Calu3 (cell line): ENCODE measurements at regions not wholly inside any gene's neighbourhood (a gene's known extent, or its start where the extent isn't known, plus 50 kb on each side); places are given as distances from the start of the nearest gene placed in this dataset.

ENCODE experiments used
- BruUV-seq: library from RNA; stranded (reverse); fragments of 400-500 nt; replicated peaks from 2 replicates; lab custom pipeline; 2021; lab: Mats Ljungman, UMichigan
- CTCF ChIA-PET: fragments of 300-600 bp; sonication (Branson Sonifier 250); formaldehyde crosslinking; loops from one replicate; lab custom pipeline; 2022; ENCODE audit warnings: antibody characterized with exemption; lab: Charles Lee
- DNase-seq: peaks from one replicate; pipeline ENCODE4 v3.0.0; 2022
- H3K27ac Mint-ChIP-seq: one replicate; pipeline ENCODE4 v1.8.0; 2022; ENCODE audit warnings: mixed read lengths; ENCODE audit not compliant: unreplicated experiment
- H3K27me3 Mint-ChIP-seq: one replicate; pipeline ENCODE4 v1.8.0; 2022; ENCODE audit warnings: mixed read lengths; ENCODE audit not compliant: unreplicated experiment
- H3K36me3 Mint-ChIP-seq: one replicate; pipeline ENCODE4 v1.8.0; 2022; ENCODE audit warnings: mild to moderate bottlenecking, moderate library complexity, mixed read lengths; ENCODE audit not compliant: insufficient read depth, unreplicated experiment
- H3K4me1 Mint-ChIP-seq: one replicate; pipeline ENCODE4 v1.8.0; 2022; ENCODE audit warnings: mild to moderate bottlenecking, low read depth, mixed read lengths; ENCODE audit not compliant: unreplicated experiment
- H3K4me3 Mint-ChIP-seq: one replicate; pipeline ENCODE4 v1.8.0; 2022; ENCODE audit warnings: mild to moderate bottlenecking, low read depth, moderate library complexity, mixed read lengths; ENCODE audit not compliant: unreplicated experiment
- H3K9me3 Mint-ChIP-seq: one replicate; pipeline ENCODE4 v1.8.0; 2022; ENCODE audit warnings: low read depth, mixed read lengths; ENCODE audit not compliant: unreplicated experiment
- intact Hi-C: fragments of 100-400 bp; cut with micrococcal nuclease; formaldehyde crosslinking; loops from one replicate; pipeline ENCODE4 v1.10.0; 2022; ENCODE audit not compliant: unreplicated experiment
- TF ChIP-seq, protein P1 (sequence below): fragments of 200-600 bp; IDR thresholded peaks from one replicate; pipeline ENCODE4 v1.8.0; 2022; ENCODE audit warnings: antibody characterized with exemption; ENCODE audit not compliant: unreplicated experiment

DNA sequence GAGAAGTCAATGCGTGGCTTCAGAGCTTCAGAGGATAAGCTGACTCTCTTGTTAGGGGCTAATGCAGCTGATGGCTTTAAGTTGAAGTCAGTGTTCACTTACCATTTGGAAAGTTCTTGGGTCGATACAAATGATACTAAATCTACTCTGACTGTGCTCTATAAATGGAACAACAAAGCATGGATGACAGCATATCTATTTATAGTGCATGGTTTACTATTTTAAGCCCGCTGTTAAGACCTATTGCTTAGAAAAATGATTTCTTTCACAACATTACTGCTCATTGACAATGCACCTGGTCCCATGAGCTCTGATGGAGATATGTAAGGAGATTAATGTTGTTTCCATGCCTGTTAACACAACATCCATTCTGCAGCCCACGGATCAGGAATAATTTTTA, 435.7 kb downstream of the MAT2B start:
- H3K36me3 Mint-ChIP-seq, result no peaks in the 10 kb centered on the region
- H3K27ac Mint-ChIP-seq, result no peak overlapping the region
- CTCF ChIA-PET, result interaction anchor here (1.3 kb wide), 1 partner anchor 12 kb away, joined by 3 read pairs; no protein-coding TSS in a partner anchor
- intact Hi-C loops, result no loop called here
- H3K4me3 Mint-ChIP-seq, result no peak overlapping the region
- no peaks in the 10 kb centered on the region for H3K4me1 Mint-ChIP-seq
- peaks cover 4% of the 10 kb centered on the region for H3K9me3 Mint-ChIP-seq
- TF ChIP-seq, protein P1, sequence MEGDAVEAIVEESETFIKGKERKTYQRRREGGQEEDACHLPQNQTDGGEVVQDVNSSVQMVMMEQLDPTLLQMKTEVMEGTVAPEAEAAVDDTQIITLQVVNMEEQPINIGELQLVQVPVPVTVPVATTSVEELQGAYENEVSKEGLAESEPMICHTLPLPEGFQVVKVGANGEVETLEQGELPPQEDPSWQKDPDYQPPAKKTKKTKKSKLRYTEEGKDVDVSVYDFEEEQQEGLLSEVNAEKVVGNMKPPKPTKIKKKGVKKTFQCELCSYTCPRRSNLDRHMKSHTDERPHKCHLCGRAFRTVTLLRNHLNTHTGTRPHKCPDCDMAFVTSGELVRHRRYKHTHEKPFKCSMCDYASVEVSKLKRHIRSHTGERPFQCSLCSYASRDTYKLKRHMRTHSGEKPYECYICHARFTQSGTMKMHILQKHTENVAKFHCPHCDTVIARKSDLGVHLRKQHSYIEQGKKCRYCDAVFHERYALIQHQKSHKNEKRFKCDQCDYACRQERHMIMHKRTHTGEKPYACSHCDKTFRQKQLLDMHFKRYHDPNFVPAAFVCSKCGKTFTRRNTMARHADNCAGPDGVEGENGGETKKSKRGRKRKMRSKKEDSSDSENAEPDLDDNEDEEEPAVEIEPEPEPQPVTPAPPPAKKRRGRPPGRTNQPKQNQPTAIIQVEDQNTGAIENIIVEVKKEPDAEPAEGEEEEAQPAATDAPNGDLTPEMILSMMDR, result no peak
- no peaks in the 10 kb centered on the region for H3K27me3 Mint-ChIP-seq
- BruUV-seq, result no TSS peak
- DNase-seq, result no peak

DNA sequence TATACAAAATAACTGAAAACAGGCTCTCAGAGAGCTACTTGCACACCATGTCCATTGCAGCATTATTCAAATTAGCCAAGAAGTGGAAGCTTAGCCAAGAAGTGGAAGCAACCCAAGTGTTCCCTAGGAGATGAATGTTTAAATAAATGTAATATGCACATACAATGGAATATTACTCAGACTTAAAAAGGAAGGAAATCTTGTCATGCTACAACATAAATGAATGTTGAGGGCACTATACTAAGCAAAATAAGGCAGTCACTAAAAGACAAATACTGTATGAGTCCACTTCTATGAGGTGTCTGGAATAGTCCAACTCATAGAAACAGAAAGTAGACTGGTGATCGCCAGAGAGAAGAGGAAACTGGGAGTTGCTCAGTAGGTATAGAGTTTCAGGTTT, 438.1 kb downstream of the MAT2B start:
- TF ChIP-seq, protein P1, result no peak
- H3K4me3 Mint-ChIP-seq, result no peak overlapping the region
- BruUV-seq, result no TSS peak
- intact Hi-C loops, result no loop called here
- CTCF ChIA-PET, result interaction anchor here (0.7 kb wide), 2 partner anchors 211 to 1166 kb away, joined by 3 to 4 read pairs; no protein-coding TSS in a partner anchor
- no peaks in the 10 kb centered on the region for H3K4me1 Mint-ChIP-seq
- H3K27me3 Mint-ChIP-seq, result peaks cover 13% of the 10 kb centered on the region
- DNase-seq, result no peak
- no peaks in the 10 kb centered on the region for H3K36me3 Mint-ChIP-seq
- H3K9me3 Mint-ChIP-seq, result peaks cover 8% of the 10 kb centered on the region
- no peak overlapping the region for H3K27ac Mint-ChIP-seq

DNA sequence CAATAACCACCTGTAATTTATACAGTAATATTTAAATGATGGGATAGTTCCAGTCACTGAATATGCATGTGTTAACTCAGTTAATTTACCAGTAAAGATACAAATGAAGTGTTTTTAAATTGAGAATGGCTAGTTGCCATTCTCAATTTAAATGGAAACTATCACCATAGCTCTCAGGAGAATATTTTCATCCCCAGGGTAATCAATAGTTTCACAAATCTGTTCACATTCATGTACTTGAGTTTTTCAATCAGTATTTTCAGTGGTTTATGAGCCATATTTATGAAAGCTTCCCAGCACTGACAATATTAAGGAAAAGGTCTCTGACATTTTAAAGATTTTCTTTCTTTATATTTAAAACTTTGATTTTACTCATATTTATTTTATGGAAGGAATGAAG, 439.3 kb downstream of the MAT2B start:
- H3K9me3 Mint-ChIP-seq, result peaks cover 8% of the 10 kb centered on the region
- no peak overlapping the region for H3K4me3 Mint-ChIP-seq
- intact Hi-C loops, result no loop called here
- H3K27me3 Mint-ChIP-seq, result peaks cover 19% of the 10 kb centered on the region
- no peaks in the 10 kb centered on the region for H3K4me1 Mint-ChIP-seq
- H3K36me3 Mint-ChIP-seq, result no peaks in the 10 kb centered on the region
- no TSS peak for BruUV-seq
- TF ChIP-seq, protein P1, result no peak
- no peak overlapping the region for H3K27ac Mint-ChIP-seq
- CTCF ChIA-PET, result interaction anchor here (0.6 kb wide), 1 partner anchor 458 kb away, joined by 5 read pairs; no protein-coding TSS in a partner anchor
- DNase-seq, result no peak

DNA sequence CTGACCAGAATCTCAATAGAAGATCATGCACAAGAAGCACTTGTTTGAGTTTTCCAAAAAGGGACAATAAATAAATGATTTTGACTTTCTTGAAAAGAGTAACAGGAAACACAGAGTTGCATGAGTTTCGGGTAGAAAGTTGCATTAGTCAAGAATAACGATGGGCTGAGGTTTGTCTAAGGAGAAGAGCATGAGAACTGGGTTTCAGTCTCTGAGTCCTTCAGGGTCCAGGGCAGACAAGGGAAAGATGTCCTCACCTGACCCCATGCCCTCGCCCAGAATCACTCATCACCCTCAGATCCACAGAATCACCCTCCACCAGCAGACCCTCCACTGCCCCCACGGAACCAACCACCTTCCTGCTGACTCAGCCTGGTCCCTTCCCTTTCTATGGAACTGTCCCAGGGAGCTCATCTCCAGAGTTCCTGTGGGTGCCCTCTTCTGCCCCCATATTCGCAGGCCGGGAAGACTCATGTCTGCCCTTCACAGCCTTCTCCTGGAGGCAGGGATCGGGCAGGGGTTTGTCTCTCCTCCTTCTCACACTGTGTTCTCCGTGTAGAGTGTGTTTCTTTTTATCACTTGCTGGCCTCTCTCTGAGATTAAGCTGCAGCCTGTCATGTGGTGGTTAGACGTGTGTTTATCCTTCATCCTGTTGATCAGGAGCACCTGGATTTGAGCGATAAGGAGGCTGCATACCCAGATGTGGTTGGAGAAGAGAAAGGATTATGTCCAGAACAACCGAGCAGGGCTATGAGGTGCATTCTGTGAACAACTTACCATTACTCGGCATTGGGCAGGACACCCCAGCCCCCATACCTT, 442.6 kb downstream of the MAT2B start:
- CTCF ChIA-PET, result no interaction called here
- DNase-seq, result no peak
- Mint-ChIP-seq H3K4me1 (no peaks in the 10 kb centered on the region), H3K9me3 (peaks cover 8% of the 10 kb centered on the region), H3K36me3 (no peaks in the 10 kb centered on the region), H3K27me3 (peaks cover 19% of the 10 kb centered on the region), H3K27ac (no peak overlapping the region), H3K4me3 (no peak overlapping the region)
- intact Hi-C loops, result no loop called here
- BruUV-seq, result no TSS peak
- TF ChIP-seq, protein P1, result no peak
